ENCODE measurements at regions not wholly inside any gene's neighbourhood (a gene's known extent, or its start where the extent isn't known, plus 50 kb on each side); places are given as distances from the start of the nearest gene placed in this dataset.
"Not testable (repeated sequence)": the region's sequence is repeated elsewhere in the genome, so short reads cannot be mapped to it uniquely, and the experiment has no call there.

DNA sequence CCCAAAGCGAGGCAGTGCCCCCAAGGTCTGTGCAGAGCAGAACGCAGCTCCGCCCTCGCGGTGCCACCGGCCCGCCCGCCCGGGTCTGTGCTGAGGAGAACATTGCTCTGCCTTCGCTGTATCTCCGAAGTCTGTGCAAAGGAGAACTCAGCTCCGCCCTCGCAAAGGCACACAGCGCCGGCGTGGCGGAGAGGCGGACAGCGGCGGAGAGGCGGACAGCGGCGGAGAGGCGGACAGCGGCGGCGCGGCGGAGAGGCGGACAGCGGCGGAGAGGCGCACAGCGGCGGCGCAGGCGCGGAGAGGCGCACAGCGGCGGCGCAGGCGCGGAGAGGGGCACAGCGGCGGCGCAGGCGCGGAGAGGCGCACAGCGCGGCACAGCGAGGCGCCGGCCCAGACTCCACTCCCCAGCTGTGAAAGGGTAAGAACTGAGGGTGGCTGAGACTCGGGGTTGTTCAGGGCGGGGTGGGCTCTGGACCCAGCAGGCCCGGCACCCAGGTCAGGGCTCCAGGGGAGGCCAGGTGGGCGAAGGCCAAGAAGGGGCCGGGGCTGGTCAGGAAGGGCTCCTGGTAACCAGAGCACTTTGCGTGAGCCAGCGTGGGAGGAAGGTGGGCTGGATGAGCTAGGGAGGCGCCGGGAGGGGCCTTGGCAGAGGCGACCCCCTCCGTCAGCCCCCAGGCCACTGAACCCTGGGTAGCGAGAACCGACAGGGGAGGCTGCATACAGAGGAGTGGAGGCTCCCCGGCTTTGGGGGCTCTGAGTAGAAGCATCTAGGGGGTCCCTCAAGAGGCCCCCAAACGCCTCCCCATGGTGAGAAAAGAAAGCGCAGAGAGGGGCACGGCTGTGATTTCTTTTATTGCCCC, 53.4 kb downstream of the VPREB1 start (continued):
- TF ChIP-seq KDM1A (IDR thresholded peaks at IDR 0.05), result peak; percentile 94 to 95
- 0 out of 2 replicates have a peak, but pooled peaks have one; percentile 19 for TF ChIP-seq ZNF707 (CRISPR knock-in tag; conservative IDR thresholded peaks at IDR 0.05)
- TF ChIP-seq DPF2 (IDR thresholded peaks at IDR 0.05), result peak; percentile 34; the same call in 1 of the 2 replicates
- TF ChIP-seq TAF7 (tag; IDR thresholded peaks at IDR 0.05), result peak; percentile 36; the same call in 1 of the 2 replicates
- TF ChIP-seq, protein P1, sequence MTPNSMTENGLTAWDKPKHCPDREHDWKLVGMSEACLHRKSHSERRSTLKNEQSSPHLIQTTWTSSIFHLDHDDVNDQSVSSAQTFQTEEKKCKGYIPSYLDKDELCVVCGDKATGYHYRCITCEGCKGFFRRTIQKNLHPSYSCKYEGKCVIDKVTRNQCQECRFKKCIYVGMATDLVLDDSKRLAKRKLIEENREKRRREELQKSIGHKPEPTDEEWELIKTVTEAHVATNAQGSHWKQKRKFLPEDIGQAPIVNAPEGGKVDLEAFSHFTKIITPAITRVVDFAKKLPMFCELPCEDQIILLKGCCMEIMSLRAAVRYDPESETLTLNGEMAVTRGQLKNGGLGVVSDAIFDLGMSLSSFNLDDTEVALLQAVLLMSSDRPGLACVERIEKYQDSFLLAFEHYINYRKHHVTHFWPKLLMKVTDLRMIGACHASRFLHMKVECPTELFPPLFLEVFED (CRISPR knock-in tag; conservative IDR thresholded peaks at IDR 0.05), result 0 out of 2 replicates have a peak, but pooled peaks have one; percentile 20
- TF ChIP-seq POLR2G (IDR thresholded peaks at IDR 0.05; ENCODE audit: low read depth, low read length), result peak; percentile 79
- 0 out of 2 replicates have a peak, but pooled peaks have one; percentile 47 for TF ChIP-seq ZNF561 (CRISPR knock-in tag; conservative IDR thresholded peaks at IDR 0.05)
- peak; percentile 17; the same call in 1 of the 2 replicates for TF ChIP-seq NFE2 (IDR thresholded peaks at IDR 0.05; ENCODE audit: low read depth)
- TF ChIP-seq, protein P2, sequence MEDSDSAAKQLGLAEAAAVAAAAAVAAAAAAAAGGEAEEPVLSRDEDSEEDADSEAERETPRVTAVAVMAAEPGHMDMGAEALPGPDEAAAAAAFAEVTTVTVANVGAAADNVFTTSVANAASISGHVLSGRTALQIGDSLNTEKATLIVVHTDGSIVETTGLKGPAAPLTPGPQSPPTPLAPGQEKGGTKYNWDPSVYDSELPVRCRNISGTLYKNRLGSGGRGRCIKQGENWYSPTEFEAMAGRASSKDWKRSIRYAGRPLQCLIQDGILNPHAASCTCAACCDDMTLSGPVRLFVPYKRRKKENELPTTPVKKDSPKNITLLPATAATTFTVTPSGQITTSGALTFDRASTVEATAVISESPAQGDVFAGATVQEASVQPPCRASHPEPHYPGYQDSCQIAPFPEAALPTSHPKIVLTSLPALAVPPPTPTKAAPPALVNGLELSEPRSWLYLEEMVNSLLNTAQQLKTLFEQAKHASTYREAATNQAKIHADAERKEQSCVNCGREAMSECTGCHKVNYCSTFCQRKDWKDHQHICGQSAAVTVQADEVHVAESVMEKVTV (CRISPR knock-in tag; IDR thresholded peaks at IDR 0.05), result peak; percentile 76
- peak; percentile 47 for TF ChIP-seq RBBP5 (IDR thresholded peaks at IDR 0.05; ENCODE audit: borderline replicate concordance, insufficient read depth, low read length, poor library complexity, severe bottlenecking)
- TF ChIP-seq ZNF134 (CRISPR knock-in tag; conservative IDR thresholded peaks at IDR 0.05), result peak; percentile 39
- TF ChIP-seq, protein P3, sequence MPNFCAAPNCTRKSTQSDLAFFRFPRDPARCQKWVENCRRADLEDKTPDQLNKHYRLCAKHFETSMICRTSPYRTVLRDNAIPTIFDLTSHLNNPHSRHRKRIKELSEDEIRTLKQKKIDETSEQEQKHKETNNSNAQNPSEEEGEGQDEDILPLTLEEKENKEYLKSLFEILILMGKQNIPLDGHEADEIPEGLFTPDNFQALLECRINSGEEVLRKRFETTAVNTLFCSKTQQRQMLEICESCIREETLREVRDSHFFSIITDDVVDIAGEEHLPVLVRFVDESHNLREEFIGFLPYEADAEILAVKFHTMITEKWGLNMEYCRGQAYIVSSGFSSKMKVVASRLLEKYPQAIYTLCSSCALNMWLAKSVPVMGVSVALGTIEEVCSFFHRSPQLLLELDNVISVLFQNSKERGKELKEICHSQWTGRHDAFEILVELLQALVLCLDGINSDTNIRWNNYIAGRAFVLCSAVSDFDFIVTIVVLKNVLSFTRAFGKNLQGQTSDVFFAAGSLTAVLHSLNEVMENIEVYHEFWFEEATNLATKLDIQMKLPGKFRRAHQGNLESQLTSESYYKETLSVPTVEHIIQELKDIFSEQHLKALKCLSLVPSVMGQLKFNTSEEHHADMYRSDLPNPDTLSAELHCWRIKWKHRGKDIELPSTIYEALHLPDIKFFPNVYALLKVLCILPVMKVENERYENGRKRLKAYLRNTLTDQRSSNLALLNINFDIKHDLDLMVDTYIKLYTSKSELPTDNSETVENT (CRISPR knock-in tag; IDR thresholded peaks at IDR 0.05), result peak; percentile 88; the same call in 1 of the 2 replicates
- TF ChIP-seq, protein P4, sequence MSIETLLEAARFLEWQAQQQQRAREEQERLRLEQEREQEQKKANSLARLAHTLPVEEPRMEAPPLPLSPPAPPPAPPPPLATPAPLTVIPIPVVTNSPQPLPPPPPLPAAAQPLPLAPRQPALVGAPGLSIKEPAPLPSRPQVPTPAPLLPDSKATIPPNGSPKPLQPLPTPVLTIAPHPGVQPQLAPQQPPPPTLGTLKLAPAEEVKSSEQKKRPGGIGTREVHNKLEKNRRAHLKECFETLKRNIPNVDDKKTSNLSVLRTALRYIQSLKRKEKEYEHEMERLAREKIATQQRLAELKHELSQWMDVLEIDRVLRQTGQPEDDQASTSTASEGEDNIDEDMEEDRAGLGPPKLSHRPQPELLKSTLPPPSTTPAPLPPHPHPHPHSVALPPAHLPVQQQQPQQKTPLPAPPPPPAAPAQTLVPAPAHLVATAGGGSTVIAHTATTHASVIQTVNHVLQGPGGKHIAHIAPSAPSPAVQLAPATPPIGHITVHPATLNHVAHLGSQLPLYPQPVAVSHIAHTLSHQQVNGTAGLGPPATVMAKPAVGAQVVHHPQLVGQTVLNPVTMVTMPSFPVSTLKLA (conservative IDR thresholded peaks at IDR 0.05), result peak; percentile 38 to 79; a peak in 3 of 4 replicates
- TF ChIP-seq SRF (CRISPR knock-in tag; IDR thresholded peaks at IDR 0.05), result peak in 1 of 2 experiments; percentile 6; a peak in 1 of 4 replicates
- TF ChIP-seq MTF1 (CRISPR knock-in tag; IDR thresholded peaks at IDR 0.05; ENCODE audit: borderline replicate concordance), result 0 out of 2 replicates have a peak, but pooled peaks have one; percentile 47
- peak; percentile 60; the same call in 1 of the 2 replicates for TF ChIP-seq ZNF695 (CRISPR knock-in tag; IDR thresholded peaks at IDR 0.05)
- TF ChIP-seq SMAD4 (CRISPR knock-in tag; conservative IDR thresholded peaks at IDR 0.05), result peak; percentile 9
- peak; percentile 85 for TF ChIP-seq TOE1 (IDR thresholded peaks at IDR 0.05; ENCODE audit: borderline replicate concordance)
- not testable (repeated sequence) for TF ChIP-seq TOE1 (CRISPR knock-in tag; IDR thresholded peaks at IDR 0.05; ENCODE audit: borderline replicate concordance, low read depth)
- peak; percentile 61 for TF ChIP-seq SMARCE1 (IDR thresholded peaks at IDR 0.05)
